Stromal cell of bone marrow (primary cell): ENCODE measurements at regions not wholly inside any gene's neighbourhood (a gene's known extent, or its start where the extent isn't known, plus 50 kb on each side); places are given as distances from the start of the nearest gene placed in this dataset.
"Not testable (repeated sequence)": the region's sequence is repeated elsewhere in the genome, so short reads cannot be mapped to it uniquely, and the experiment has no call there.

Experiments used
- DNase-seq: peaks from one replicate; pipeline ENCODE4 v3.0.0-alpha.2; 2012; ENCODE audit warnings: low read depth

- DNase-seq: no peak
These were observed 97.6 kb downstream of the ANAPC4 start for GRCh38 chr4:25474690-25475089.

GRCh38 chr4:25477221-25477620 lies 100.2 kb downstream of the ANAPC4 start:
- peak; percentile 23 for DNase-seq

GRCh38 chr4:25481648-25482047 lies 104.6 kb downstream of the ANAPC4 start:
- DNase-seq: no peak

- DNase-seq: no peak
These were observed 107.2 kb downstream of the ANAPC4 start for GRCh38 chr4:25484243-25484721.

- DNase-seq: no peak
These were observed 108.0 kb downstream of the ANAPC4 start for GRCh38 chr4:25485104-25485503.

DNA sequence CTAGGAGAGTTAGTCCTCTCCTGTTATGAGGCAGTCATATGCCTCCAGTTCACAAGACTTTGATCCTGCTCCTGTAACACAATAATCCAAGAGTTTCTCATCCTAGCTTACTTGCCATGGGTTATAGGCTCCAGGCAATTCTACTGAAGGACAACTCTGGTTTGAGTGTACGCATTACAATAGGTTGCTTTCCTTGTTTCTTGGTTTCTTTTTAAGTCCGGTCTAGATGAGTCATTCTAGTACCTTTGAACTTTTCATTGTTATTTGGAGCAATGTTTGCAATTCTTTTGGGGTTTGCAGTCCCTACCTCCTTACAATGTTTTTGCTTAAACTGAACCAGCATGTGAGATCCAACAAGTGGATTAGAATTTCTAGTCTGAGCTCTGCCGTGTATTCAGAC lies 109.1 kb downstream of the ANAPC4 start:
- DNase-seq: no peak

GRCh38 chr4:25487155-25487554 lies 110.1 kb downstream of the ANAPC4 start:
- DNase-seq: no peak

DNA sequence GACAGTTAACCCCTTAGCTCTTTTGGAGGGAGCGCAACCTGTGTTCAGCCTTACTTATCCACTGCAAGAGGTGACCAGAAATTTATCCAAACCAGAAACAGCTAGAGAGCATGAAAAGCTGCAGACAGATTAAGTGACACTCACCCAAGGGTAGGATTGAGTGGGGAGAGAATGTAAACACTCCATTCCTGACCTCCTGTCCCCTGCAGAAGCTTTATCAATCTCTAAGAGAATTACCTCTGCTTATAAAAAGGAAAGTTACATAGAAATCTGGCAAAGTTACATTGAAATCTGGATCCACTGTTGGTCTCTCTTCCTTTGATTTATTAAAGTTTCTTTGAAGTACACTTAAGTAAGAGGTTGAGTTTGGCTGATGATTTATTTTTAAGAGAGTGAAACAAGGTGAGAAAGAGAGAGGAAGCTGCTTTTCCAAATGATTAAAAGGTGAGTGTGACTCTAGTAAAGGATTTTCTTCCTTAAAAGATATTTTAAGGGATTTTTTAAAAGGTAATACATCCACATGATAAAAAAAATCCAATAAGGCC lies 112.3 kb downstream of the ANAPC4 start:
- DNase-seq: no peak

DNA sequence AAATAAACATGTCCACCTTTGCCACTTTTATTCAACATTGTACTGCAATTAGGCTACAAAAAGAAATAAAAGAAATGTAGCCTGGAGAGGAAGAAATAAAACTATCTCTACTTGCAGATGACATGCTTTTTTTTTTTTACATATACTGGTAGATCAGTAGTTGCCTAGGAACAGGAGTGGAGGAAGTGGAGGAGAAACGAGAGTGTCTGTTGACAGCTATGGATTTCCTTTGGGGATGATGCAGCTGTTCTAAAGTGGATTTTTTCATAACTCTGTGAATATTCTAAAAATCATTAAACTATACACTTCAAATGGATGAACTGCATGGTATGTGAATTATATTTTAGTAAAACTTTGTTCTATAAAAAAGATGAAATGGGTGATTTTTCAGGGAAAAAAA lies 116.4 kb downstream of the ANAPC4 start:
- no peak for DNase-seq

GRCh38 chr4:25494166-25494565 lies 117.1 kb downstream of the ANAPC4 start:
- no peak for DNase-seq

- no peak for DNase-seq
These were observed 123.7 kb downstream of the ANAPC4 start for GRCh38 chr4:25500626-25501316.

- DNase-seq: no peak
These were observed 125.1 kb downstream of the ANAPC4 start for GRCh38 chr4:25502115-25502514.

DNA sequence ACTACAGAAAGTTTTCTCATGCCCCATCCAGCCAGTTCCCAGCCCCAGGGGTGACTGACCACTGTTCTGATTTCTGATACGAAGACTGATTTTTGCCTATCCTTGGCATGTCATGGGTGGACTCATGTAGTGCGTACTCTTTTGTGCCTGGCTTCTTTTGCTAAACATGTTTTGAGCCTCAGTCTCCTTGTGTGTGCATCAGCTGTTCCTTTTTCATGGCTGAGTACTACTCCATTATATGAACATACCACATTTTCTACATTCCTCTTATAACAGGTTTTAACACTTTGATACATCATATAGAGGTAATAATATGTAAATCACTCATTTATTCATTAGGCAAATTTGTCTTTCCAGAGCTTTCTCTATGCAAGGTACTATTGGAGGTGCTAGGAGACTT lies 126.7 kb downstream of the ANAPC4 start:
- no peak for DNase-seq

GRCh38 chr4:25504932-25505636 lies 128.0 kb downstream of the ANAPC4 start:
- no peak for DNase-seq

- no peak for DNase-seq
These were observed 128.6 kb downstream of the ANAPC4 start for GRCh38 chr4:25505637-25505991.

DNA sequence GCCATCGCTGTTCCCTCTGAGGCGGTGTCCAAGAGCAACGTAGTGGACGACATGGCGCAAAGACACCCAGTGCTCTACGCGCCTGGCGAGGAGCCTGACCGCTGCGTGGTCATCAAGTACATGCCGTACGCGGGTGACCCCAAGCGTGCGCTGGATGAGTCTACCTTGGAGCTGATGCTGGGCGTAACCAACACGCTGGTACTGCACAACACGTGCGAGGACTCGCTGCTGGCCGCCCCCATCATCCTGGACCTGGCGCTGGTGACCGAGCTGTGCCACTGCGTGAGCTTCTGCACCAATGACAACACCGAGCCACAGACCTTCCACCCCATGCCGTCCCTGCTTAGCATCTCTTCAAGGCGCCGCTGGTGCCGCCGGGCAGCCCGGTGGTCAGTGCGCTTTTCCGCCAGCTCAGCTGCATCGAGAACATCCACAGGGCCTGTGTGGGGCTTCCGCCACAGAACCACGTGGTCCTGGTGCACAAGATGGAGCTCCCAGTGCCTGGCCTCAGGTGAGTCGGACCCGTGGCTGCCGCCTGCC lies 129.0 kb downstream of the ANAPC4 start:
- DNase-seq: no peak

DNA sequence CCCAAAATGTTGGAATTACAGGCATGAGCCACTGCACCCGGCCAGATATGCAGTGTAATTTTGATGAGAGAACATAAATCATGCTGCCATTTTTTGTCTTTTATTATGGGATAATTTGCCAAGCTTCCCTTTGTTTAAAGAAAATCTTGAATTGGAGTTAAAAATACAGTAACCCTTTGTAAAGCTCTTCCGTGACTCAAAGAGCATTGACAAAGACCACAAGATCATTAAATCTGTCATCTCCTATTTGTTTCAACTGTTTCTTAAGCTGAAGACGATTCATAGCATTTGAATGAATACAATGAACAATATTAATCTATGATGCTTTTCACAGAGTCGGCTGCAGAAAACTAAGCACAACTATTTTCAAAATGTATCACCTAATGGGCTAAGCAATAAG lies 132.6 kb downstream of the ANAPC4 start:
- DNase-seq: no peak

DNA sequence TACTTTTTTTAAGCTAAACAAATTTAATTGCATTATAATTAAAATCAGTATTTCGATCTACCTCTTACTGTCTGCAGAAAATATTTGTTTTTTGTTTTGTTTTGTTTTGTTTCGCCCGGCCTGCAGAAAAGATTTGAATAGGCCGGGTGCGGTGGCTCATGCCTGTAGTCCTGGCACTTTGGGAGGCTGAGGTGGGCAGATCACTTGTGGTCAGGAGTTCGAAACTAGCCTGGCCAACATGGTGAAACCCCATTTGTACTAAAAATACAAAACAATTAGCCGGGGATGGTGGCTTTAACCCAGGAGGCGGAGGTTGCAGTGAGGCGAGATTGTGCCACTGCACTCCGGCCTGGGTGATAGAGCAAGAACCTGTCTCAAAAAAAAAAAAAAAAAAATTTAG lies 134.8 kb downstream of the ANAPC4 start:
- not testable (repeated sequence) for DNase-seq

GRCh38 chr4:25513814-25514213 lies 136.8 kb downstream of the ANAPC4 start:
- DNase-seq: no peak

DNA sequence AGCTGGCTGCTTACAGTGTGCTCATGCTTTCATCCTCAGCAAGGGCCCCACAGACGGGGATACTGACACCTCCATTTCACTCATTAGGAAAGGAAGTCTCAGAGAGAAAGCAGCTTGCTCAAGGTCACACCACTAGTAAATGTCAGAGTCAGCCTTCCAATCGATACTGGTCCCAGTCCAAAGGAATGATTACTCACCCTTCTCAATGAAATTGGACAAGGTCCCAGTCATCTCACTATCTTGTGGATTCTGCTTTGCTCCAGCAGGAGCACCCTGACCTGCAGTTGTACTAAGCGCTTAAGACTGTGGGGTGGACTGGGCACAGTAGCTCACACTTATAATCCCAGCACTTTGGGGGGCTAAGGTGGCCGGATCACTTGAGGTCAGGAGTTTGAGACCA lies 132.2 kb upstream of the SLC34A2 start:
- peak; percentile 5 for DNase-seq

GRCh38 chr4:25524663-25525062 lies 131.0 kb upstream of the SLC34A2 start:
- no peak for DNase-seq

- DNase-seq: no peak
These were observed 129.8 kb upstream of the SLC34A2 start for GRCh38 chr4:25525896-25526295.

GRCh38 chr4:25527034-25527433 lies 128.6 kb upstream of the SLC34A2 start:
- no peak for DNase-seq
